ENCODE measurements at regions not wholly inside any gene's neighbourhood (a gene's known extent, or its start where the extent isn't known, plus 50 kb on each side); places are given as distances from the start of the nearest gene placed in this dataset.

DNA sequence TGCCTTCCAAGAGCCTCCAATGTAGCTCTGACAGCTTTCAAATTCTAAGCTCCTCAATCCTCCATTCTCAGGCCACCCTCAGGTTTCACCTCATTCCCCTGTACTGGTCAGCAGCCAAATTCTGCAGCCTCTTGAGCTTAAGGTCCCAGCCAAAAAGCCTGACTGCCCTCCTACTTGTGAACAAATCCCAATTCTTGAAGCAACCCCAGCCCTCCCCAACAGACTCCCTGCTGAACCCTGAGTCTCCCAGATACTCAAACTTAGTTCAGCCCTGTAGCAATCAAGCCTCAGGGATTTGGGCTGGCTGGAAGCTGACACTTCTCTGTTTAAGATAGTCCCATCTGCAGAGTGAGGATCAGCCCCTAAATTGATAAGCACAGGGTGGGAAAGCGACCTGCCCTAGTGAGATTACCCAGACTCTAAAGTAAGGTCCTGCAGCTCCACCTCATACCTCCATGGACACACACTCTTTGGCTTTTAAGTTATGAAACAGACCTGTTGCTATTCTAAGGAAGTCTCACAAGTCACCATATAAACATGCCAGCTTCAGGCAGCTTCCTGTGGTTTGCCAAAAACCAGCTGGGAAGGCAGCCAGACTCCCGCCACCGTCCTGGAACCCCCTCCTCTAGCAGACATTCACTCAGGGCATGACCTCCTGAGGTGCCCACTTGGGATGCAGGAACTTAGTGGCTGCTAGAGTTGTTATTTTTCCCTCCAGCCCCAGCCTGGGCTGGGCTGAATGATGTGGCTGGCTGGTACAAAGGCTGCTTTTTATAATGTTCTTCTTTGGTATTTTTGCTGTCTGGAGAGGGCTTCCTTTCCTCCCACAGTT is 82.5 kb upstream of the PICALM start:
- H3K27ac ChIP-seq, result peak overlapping the region in 1 of 4 donors; percentile 14
- H3K36me3 ChIP-seq, result no peaks in the 10 kb centered on the region
- in situ Hi-C loops (cut with MboI; ENCODE audit: low sequenced_read_pairs in 4 of 4), result no loop called here
- TF ChIP-seq, protein P1, sequence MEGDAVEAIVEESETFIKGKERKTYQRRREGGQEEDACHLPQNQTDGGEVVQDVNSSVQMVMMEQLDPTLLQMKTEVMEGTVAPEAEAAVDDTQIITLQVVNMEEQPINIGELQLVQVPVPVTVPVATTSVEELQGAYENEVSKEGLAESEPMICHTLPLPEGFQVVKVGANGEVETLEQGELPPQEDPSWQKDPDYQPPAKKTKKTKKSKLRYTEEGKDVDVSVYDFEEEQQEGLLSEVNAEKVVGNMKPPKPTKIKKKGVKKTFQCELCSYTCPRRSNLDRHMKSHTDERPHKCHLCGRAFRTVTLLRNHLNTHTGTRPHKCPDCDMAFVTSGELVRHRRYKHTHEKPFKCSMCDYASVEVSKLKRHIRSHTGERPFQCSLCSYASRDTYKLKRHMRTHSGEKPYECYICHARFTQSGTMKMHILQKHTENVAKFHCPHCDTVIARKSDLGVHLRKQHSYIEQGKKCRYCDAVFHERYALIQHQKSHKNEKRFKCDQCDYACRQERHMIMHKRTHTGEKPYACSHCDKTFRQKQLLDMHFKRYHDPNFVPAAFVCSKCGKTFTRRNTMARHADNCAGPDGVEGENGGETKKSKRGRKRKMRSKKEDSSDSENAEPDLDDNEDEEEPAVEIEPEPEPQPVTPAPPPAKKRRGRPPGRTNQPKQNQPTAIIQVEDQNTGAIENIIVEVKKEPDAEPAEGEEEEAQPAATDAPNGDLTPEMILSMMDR (IDR thresholded peaks at IDR 0.05 in 4 of 5, conservative IDR thresholded peaks at IDR 0.05 in 1 of 5), result no peak
- no peak for TF ChIP-seq POLR2A (IDR thresholded peaks at IDR 0.05)
- no peak overlapping the region for H3K4me3 ChIP-seq
- no peaks in the 10 kb centered on the region for H3K27me3 ChIP-seq
- H3K9me3 ChIP-seq, result no peaks in the 10 kb centered on the region
- DNase-seq (no peak), ATAC-seq (peak in 1 of 2 donors; percentile 64)
- H3K4me1 ChIP-seq, result peaks cover 20 to 21% of the 10 kb centered on the region in 2 donors
- intact Hi-C loops (cut with DNase I; ENCODE audit: low total_unique reads), result no loop called here

DNA sequence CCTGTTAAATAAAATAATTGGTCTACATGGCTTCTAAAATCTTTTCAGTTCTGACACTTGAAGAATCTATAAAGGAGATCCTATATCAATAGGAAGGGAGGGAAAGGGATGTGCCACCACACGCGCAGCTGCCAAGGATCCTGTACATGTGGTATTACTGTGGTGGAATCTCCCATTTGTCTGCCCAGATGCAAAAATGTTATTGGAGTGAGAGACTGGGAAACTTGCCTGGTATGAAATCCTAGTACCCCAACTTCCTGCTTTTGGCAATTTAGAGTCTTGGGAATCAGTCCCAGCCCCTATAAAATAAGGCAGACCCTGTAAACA is 81.9 kb upstream of the PICALM start:
- intact Hi-C loops (cut with DNase I; ENCODE audit: low total_unique reads) (no loop called here), in situ Hi-C loops (cut with MboI; ENCODE audit: low sequenced_read_pairs in 4 of 4) (no loop called here)
- no peaks in the 10 kb centered on the region for H3K27me3 ChIP-seq
- no peaks in the 10 kb centered on the region for H3K9me3 ChIP-seq
- ATAC-seq, result no peak
- no peaks in the 10 kb centered on the region for H3K36me3 ChIP-seq
- TF ChIP-seq, protein P1 (IDR thresholded peaks at IDR 0.05 in 4 of 5, conservative IDR thresholded peaks at IDR 0.05 in 1 of 5), result no peak
- TF ChIP-seq POLR2A (IDR thresholded peaks at IDR 0.05), result no peak
- H3K4me3 ChIP-seq, result no peak overlapping the region
- peaks cover 20 to 21% of the 10 kb centered on the region in 2 donors for H3K4me1 ChIP-seq
- H3K27ac ChIP-seq, result peak overlapping the region in 1 of 4 donors; percentile 14
- no peak for DNase-seq

DNA sequence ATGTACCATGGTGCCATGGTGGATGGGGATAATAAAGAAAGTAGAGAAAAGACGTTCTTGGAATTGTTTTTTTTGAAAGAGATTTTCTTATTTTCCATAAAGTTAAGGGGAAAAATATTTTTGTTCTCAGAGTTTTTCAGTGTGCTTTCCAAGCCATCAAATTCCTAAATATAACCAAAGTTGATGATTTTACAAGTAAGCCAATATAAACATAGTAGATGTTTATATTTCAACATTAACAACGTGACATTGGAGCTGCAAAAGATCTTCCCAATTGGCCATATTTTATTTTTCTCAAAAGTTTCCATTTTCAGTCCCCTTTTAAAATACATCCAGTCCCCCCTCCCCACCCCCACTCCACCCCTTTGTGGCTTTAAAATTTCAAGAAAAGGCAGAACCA is 80.9 kb upstream of the PICALM start:
- no peak overlapping the region for H3K4me3 ChIP-seq
- H3K27me3 ChIP-seq, result no peaks in the 10 kb centered on the region
- peaks cover 20 to 21% of the 10 kb centered on the region in 2 donors for H3K4me1 ChIP-seq
- no peak overlapping the region for H3K27ac ChIP-seq
- in situ Hi-C loops (cut with MboI; ENCODE audit: low sequenced_read_pairs in 4 of 4) (no loop called here), intact Hi-C loops (cut with DNase I; ENCODE audit: low total_unique reads) (no loop called here)
- TF ChIP-seq POLR2A (IDR thresholded peaks at IDR 0.05), result no peak
- TF ChIP-seq, protein P1 (IDR thresholded peaks at IDR 0.05 in 4 of 5, conservative IDR thresholded peaks at IDR 0.05 in 1 of 5), result no peak
- DNase-seq (no peak), ATAC-seq (no peak)
- no peaks in the 10 kb centered on the region for H3K36me3 ChIP-seq
- H3K9me3 ChIP-seq, result no peaks in the 10 kb centered on the region

DNA sequence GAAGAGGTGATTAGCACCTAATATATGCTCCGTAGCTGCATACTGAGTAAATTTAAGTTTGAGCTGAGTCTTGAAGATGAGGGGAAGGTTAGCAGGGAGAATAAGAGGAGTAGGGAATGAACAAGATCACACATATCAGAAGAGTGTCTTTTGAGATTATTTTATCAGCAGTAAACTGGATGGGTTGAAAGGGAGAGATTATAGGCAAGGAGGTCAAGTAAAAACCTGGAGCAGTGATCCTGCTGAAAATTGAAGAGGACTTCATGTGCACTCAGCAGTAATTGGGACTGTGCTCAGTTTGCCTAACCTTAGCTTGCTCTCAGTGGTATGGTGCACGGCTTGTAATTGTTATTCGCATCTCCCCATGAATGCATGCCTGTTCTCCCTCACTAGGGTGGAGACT is 79.5 kb upstream of the PICALM start:
- DNase-seq (no peak), ATAC-seq (no peak)
- intact Hi-C loops (cut with DNase I; ENCODE audit: low total_unique reads), result no loop called here
- no peaks in the 10 kb centered on the region for H3K36me3 ChIP-seq
- H3K27ac ChIP-seq, result no peak overlapping the region
- in situ Hi-C loops (cut with MboI; ENCODE audit: low sequenced_read_pairs in 4 of 4), result no loop called here
- H3K9me3 ChIP-seq, result no peaks in the 10 kb centered on the region
- no peaks in the 10 kb centered on the region for H3K27me3 ChIP-seq
- H3K4me1 ChIP-seq, result peaks cover 20 to 21% of the 10 kb centered on the region in 2 donors
- TF ChIP-seq, protein P1 (IDR thresholded peaks at IDR 0.05 in 4 of 5, conservative IDR thresholded peaks at IDR 0.05 in 1 of 5), result no peak
- TF ChIP-seq POLR2A (IDR thresholded peaks at IDR 0.05), result no peak
- H3K4me3 ChIP-seq, result no peak overlapping the region

Data from gastrocnemius medialis (tissue), 4 donors.